GM21786 (cell line): ENCODE measurements at regions not wholly inside any gene's neighbourhood (a gene's known extent, or its start where the extent isn't known, plus 50 kb on each side); places are given as distances from the start of the nearest gene placed in this dataset.
A peak's percentile ranks its signal among the peaks of the same experiment; 100 is the strongest.
"Not testable (repeated sequence)": the region's sequence is repeated elsewhere in the genome, so short reads cannot be mapped to it uniquely, and the experiment has no call there.

Experiments used
- ATAC-seq: cut with Tn5 transposase; IDR thresholded peaks from one replicate; pipeline ENCODE4 v1.9.1; 2021; ENCODE audit not compliant: unreplicated experiment

DNA sequence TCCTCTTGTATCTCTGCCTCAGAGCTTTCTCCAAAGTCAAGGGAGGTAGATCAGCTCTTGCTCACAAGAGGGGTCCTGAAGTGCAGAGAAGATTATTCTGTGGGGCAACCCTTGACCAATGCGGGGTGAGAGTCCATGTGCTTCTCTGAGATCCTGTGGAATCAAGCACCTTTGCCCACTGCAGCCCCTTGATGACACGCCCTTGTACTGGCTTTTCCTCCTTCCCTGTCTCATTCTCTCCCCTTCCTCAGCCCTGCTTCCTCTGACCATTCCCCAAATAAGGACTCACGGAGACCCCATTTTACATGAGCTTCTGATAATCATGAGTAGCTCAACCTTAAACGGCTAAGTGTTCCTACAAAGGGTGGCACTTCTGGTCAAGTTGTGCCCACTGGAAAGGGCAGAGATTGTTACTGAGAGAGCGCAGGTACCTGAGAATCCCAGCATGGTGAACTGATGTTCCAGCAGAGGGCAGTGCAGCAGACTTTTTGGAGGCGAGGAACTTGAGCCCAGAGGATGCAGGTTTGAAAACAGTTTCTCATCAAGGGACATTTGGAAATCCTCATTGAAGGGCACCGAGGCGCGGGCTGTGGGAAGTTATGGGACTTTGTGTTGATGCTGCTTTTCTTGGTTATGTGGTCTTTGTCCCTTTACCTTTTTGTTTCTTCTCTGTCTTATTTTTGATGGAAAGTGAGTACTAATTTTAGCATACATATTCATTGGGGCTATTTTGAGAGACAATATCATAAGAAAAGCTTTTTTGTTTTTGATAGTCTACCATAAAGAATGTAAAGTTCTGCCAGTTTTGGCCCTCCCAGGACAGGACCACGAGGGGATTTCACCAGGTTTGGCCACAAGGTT lies 201.3 kb downstream of the RBM46 start:
- peak; percentile 61 for ATAC-seq

DNA sequence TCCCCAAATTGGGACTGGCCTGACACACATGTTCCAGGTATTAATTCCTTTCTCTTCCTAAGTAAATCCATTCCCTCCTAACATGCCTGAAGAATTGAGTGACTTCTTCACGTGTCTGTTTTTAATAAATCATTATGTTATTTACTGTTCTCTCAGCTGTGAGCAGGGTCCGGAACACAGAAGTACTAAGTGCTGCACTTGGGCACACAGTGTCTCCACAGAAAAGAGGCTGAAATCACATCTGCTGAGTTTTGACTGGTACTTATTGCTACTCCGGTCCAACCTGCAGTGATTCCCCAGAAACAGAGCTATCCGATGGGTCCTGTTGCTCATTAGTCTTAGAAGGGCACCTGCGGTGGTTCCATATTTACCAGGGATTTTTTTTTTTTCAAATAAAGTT lies 202.6 kb downstream of the RBM46 start:
- ATAC-seq, result no peak

DNA sequence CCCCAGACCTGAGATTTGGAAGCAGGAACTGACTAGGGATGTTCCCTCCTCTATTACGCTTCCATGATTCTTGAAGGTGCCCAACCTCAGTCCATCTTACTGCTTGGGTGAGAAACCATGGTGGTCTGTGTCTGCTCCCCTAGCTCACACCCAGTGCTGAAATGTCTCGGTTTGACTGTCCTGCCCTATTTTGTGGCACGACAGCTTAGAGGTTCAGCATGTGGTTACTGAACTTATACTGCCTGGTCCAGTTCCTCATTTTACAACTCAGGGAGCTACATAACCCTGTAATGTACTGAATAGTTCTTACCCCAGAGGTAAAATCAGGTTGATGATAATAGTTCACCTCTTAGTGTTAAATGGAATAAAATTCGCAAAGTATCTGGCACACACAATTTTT lies 203.1 kb downstream of the RBM46 start:
- peak; percentile 91 for ATAC-seq

DNA sequence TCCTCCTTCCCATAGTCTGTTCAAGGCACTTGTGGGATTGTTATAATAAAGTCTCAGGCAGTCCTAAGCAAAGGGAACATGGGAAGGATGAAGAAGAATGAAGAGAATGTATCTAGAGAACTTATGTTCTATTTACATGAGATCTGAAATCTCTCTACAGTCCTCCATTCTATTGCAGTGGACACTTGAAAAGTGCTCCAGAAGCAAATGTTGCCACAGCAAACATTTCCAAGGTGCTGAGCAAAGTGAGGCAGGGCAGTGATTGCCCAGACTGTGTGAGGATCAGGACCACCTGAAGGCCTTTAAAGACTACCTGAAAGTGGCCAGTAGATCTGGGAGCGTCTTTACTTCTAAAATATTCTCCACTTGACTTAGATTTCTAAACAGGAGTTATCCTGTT lies 203.5 kb downstream of the RBM46 start:
- ATAC-seq, result no peak

DNA sequence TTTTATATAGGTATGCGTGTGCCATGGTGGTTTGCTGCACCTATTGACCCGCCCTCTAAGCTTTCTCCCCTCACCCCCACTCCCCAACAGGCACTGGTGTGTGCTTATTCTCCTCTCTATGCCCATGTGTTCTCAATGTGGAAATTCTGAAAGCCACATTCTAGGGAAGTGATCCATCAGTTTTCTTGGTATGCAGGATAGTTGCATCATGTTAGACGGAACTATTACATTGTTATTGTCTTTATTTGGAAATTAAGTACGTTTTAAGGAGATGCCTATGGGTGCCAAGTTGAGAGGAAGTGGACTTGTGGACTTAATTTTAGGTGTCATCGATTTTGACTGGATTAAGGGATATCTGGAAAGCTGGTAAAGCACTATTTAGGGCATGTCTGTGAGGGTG lies 204.6 kb downstream of the RBM46 start:
- ATAC-seq, result no peak

DNA sequence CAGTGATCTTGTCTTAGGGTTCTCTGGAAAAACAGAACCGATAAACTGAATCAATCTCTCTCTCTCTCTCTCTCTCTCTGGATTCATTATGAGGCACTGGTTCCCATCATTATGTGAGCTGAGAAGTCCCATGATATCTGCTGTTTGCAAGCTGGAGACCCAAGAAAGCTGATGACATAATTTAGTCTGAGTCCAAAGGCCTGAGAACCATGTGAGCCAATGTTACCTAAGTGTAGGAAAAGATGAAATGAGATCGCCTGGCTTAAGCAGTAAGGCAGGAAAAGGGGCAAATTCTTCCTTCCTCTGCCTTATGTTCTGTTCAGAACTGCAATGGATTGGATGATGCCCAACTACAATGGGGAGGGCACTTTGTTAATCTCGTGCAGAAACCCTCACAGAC lies 207.4 kb downstream of the RBM46 start:
- ATAC-seq, result no peak

DNA sequence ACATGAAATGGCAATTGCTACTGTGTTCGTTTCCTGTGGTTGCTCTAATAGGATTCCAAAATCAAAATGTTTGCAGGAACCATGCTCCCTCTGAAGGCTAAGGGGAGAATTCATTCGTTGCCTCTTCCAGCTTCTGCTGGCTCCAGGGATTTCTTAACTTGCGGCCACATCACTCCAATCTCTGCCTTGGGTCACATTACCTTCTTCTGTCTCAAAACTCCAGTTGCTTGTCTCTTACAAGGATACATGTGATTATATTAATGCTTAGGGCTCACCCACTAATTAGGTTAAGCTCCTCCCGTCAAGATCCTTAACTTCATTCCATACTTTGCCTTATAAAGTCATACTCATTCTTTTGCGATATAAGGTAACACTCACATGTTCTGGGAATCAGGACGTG lies 208.4 kb downstream of the RBM46 start:
- ATAC-seq, result no peak

DNA sequence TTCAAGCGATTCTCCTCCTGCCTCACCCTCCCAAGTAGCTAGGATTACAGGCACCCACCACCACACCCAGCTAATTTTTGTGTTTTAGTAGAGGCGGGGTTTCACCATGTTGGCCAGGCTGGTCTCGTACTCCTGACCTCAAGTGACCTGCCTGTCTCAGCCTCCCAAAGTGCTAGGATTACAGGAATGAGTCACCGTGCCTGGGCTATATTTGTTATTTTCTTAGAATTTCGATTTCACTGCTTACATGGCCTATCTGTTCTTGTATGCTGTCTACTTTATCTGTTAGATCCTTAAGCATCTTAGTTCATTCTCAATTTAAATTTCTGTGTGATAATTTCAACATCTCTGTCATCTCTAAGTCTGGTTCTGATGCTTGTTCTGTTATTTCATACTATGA lies 210.6 kb upstream of the NPY2R start:
- ATAC-seq, result not testable (repeated sequence)

DNA sequence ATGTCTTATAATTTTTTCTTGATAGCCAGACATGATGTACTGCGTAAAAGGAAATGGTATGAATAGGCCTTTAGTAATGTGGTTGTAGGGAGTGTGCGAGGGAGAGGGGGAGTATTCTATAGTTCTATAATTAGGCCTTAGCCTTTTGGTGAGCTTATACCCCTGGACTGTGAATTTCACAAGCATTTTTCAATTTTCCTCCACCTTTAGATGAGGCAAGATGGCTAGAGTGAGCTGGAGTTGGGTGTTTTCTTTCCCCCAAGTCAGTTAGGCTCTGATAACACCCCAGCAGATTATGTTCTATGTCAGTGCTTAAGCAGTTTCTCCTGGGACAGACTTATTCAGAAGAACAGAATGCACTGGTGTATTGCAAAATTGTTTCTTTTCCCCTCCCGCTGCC lies 210.2 kb upstream of the NPY2R start:
- no peak for ATAC-seq

DNA sequence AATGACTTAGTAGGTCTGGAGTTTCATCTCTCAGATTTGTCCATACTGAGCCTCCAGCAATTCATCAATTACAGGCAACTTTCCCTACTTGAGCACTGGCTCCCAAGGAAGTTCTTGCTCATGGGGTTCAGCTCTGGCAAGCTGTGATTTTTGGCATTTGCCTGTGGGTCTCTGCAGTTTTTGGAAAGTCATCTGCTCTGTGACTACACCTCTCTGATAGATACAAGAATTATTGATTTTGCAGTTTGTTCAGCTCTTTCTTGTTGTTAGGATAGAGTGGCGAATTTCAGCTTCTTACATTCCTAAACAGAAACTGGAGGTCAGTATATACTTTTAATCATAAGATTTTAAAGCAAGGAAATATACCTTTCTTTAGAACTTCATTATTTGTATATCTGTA lies 209.7 kb upstream of the NPY2R start:
- ATAC-seq, result no peak

DNA sequence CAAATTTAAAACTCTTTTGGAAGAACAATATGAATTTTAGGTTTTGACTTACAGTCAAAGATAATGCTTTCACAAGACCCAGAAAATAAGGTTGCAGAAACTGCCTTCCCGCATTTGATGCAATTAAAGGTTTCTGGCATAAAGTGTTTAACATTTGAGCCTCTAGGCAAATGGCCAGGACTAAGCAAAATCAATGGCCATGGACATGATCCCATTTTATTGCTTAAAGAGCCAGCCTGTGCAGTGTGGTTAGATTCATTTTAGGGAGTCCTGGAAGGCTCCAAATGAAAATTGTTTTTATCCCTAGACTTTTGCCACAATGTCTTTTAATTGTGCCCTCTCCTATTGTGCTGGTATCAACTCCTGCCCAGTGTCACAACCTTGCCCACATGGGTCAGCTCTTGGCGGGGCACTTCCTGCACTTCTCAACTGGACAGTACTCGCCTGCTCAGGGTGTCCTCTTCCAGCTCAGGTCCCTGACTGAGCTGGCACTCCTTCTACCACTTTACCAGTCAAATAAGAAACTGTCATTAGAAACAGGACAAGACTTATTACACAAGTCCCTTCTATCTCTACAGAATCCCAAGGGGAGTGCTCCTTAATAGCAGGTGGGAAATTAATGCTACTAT lies 208.4 kb upstream of the NPY2R start:
- ATAC-seq, result no peak

DNA sequence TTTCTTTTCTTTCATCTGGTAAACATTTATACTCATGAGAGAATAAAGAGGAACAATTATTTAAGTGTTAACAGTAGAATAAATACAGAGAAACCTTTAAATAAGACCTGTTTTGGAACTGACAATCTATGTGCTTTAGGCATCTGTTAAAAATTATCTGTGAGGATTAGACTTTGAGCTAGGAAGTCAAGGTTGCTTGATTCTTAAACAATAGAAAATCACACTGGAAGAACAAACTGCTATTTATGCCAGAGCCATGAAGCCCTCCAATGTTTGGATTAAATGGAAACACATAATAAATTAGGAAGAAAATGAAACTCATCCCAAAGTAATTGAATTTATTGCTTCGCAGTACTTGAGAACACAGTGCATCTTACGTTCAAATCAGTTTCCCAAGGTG lies 207.2 kb upstream of the NPY2R start:
- no peak for ATAC-seq

DNA sequence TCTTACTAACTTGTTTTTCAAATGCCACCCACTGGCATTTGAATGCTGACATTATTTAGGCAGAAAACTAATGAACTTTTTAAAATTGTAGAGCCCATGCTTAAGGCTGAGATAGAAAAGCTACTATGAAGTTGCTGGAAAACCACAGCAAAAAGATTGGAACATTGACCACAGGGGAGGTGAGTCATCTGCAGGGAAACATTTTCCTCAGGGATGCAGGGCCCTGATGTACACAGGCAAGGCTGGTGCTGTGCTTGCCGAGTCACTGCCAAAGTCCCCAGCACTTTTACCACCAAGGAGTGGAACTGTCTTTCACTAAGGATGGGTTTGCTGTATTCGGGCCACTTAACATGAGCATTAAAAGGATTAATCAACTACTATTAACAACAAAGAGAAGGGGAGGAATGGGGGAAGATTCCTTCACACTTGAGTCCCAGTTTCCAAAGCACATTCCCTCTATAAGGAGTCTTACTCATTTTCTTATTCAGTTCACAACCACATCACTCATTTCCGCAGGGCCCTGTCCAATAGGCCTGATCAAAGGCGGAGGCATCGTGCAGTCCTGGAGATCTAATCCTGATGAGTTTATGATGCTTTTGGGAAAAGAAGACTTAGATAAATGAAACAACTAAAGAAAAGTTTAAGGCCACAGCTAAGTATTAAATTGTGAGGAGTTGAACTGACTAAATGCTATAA lies 202.9 kb upstream of the NPY2R start:
- no peak for ATAC-seq

DNA sequence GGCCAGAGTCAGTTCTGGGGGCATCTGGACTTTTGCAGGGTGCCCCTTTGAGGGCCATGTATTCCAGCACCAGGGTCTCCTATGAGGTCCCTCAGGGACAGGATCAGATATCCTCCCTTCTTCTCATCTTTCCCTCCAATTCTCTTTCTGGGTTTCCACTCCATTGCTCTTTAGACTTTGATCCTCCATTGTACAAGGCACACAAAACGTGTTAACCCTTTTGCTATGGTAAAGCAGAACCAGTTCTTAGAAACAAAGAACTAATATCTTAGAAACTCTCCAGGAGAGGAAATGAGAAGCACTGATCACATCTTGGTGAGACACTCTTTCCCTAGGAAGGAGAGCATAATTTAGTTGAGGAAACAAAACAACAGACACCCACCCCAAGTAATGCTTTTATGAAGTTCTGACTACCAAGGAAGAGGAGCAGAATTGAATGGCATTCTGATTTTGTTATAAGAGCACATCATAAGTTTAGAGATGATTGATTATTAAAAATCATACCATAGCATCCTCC lies 200.7 kb upstream of the NPY2R start:
- ATAC-seq, result no peak

DNA sequence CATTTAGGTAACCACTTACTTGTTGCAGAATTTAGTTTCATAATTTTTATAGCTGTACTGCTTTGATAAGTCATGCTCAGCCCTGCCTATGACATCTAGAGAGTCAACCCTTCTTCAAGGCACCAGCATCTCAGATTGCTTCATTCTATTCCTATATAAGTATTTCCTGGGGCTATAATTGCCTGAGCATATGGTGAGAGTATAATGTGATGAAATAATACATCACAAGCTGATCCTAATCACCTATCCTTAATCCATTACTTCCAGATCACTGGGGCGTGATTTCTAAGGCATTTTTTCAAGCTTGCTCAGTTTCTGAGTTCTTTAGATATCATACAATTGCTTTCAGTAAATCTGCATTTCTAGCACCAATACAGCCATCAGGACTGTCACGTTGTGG lies 200.0 kb upstream of the NPY2R start:
- ATAC-seq, result no peak

DNA sequence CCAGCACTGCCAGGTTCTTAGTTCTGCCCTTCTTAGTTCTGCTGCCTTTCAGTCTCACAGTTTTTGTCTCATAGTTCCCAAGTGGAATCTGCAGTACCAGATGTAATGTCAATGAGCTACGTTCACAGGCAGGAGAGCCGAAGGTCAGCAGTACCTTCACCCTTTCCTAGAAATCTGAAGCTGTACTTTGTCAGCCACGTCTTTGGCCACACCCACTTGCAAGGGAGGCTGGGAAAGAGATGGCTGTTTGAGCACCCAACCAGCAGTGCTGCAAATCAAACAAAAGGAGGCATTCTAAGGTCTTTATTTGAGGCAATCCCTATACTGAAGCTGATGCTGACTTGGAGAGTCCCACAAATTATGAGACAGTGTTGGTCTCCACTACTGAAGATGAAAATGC lies 199.1 kb upstream of the NPY2R start:
- ATAC-seq, result no peak

DNA sequence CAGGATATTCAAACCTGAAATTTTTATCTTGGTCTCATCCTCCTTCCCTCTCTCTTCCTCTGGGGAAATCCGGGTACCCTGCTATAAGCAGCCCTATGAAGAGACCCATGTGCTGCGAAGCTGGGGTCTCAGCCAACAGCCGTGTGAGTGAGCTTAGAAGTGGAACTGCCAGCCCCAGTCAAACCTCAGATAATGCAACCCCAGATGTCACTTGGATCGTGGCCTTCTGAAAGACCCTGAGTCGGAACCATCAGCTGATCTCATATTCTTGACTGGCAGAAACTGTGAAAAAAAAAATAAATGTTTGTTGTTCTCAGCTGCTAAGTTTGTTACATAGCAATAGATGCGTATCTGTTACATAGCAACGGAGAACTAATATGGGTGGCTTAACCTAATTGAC lies 198.1 kb upstream of the NPY2R start:
- ATAC-seq, result no peak

DNA sequence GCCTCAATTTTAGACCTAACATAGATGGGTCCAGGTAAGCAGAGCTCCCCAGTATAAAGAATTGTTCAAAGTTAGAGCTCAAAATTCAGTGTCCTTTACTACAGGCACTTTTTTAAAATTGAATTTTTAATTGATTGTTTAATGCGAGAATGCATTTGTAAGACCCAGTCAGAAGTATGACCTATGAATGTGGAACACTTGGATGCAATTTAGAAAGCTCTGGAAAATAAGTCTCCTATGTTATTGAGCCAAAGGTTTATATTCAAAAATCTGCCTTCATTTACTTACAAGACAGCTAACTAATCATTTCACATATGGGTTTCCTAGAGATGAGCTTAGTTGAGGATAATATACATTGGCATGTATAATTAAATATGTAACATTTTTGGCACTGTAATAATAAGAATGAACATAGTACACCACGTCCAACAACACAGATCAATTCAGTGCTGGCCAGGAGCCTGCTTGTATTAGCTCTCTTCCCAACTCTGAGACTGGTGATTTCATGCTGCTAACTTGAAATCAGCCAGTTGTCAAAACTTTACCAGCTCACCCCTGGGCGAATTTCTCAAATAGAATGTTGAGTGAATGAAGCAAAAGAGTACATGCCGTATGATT lies 197.2 kb upstream of the NPY2R start:
- ATAC-seq, result no peak

DNA sequence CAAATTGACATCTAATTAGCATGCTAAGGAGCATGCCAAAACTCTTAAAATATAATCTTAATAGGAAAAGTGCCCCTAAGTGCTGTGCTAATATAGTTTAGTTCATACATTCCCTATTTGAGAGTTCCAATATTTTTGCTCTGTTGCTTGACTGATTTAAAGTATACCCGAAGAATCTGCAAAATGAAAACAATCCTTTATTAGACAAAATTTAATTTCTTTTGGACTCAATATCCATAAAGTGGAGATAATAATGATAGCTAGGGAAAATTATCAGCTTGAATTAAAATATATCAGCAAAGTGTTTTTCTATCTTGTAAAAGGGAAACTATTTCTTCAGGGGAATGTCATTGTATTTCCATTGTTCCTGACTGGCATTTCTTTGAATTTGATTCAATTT lies 196.0 kb upstream of the NPY2R start:
- ATAC-seq, result no peak

DNA sequence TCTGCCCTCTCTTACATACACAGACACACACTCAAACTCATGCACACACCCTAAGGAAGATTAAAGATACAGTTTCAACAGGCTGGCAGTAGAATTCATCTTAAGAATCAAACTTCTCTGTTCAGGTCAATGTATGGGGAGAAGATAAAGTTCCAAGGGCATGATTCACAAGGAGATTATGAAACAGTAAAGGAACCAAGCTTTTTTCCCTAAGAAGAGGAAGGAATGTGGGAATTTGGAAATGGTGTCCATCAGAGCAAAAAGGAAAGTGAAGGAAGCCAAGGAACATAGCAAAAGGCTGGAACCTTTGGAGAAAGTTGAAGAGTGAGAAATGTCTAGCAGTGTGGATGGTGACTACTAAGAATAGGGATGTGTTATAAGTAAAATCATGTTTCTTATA lies 191.0 kb upstream of the NPY2R start:
- ATAC-seq, result no peak

DNA sequence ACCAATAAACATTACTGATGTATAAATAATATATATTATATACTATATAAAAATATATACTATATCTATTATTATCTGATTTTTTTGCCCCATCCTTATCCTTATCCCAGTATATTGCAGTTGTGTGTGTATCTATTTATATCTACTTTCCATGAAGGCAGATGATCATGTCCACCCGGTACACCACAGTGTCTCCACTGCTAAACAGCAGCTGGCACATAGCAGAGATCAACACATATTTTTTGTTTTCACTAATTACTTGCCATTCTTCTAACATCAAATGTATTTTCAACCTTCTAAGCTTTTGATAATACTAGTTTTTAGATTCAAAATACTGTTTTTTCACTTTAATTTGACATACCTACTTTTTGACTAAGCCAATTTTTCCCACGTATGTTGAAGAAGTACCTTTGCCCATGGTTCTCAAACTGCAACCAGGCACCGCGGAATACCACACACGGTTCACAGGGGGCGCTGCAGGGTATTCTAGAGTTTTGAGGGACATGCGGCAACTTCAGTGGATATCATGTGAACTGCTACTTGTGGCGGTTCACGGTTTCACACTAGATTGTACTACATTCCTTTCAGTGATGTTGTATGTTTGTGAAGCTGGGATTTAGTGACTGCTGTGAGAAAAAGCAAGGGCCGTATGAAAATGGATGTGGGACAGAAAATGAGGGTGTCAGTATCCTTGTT lies 182.5 kb upstream of the NPY2R start:
- peak; percentile 88 for ATAC-seq
